ENCODE measurements at regions not wholly inside any gene's neighbourhood (a gene's known extent, or its start where the extent isn't known, plus 50 kb on each side); places are given as distances from the start of the nearest gene placed in this dataset.

DNA sequence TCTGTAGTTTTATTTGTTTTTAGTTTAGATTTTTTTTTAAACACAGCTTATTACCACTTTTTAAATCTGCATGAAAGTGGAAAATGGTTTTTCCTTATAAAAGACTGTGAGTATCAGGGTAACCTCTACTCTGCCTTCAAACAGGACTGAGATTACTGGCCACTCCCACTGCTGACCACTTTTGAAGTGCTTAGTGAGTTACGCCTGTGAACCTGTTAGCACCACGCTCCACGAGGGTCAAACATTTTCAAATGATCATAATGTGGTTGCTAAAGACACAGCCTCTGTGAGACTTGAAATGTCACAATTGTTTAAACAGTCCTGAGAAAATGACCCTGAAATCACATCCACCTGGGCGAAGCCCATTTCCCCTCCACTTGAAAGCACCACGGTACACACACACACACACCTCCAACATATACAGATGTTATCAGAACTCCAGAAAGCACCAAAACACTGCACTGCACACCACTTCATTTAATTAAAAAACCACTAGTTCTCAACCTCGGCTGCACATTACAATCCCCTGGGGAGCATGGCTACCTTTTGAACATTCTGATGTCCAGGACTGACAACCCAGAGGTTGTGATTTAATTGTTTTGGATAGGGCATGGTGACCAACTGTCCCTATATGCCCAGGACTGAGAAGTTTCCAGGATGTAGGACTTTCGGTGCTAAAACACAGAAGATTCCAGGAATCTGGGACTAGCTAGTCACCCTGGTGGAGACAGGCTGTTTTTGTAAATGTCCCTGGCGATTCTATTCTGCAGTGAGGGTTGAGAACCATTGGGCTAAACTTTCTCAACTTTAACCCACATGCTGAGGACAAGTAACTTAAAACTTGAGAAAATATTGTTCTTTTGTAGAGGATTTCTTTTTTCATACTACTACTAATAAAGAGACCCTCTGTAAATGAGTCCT is 176.4 kb upstream of the MYLIP start:
- TF ChIP-seq ZBTB7A (IDR thresholded peaks at IDR 0.05; ENCODE audit: low read depth) (no peak), NFIC (IDR thresholded peaks at IDR 0.05) (no peak), RAD21 (IDR thresholded peaks at IDR 0.05; ENCODE audit: low read depth) (no peak), FOXM1 (IDR thresholded peaks at IDR 0.05; ENCODE audit: borderline replicate concordance, low read depth) (no peak), YY1 (IDR thresholded peaks at IDR 0.05; ENCODE audit: low read depth) (no peak), TEAD4 (IDR thresholded peaks at IDR 0.05) (no peak)
- TF ChIP-seq, protein P1, sequence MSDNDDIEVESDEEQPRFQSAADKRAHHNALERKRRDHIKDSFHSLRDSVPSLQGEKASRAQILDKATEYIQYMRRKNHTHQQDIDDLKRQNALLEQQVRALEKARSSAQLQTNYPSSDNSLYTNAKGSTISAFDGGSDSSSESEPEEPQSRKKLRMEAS (IDR thresholded peaks at IDR 0.05), result no peak

DNA sequence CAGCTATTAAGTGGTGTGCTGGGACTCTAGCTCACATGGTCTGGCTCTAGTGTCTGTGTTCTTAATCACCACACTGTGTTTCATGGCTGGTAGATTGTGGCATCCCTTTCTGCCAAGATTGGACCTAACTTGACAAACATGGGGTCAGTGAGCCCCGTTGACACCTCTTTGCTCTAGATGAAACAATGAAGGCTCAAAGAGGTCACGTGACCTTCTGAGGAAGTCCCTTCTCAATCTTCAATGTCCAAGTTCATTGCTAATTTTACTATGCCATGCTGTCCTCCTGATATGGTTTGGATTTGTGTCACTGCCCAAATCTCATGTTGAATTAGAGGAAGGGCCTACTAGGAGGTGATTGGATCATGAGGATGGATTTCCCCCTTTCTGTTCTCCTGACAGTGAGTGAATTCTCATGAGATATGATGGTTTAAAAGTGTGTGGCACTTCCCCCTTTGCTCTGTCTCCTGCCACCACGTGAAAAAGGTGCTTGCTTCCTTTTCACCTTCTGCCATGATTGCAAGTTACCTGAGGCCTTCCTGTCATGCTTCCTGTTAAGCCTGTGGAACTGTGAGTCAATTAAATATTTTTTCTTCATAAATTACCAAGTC is 177.8 kb upstream of the MYLIP start:
- TF ChIP-seq ZBTB7A (IDR thresholded peaks at IDR 0.05; ENCODE audit: low read depth), result no peak
- TF ChIP-seq, protein P2, sequence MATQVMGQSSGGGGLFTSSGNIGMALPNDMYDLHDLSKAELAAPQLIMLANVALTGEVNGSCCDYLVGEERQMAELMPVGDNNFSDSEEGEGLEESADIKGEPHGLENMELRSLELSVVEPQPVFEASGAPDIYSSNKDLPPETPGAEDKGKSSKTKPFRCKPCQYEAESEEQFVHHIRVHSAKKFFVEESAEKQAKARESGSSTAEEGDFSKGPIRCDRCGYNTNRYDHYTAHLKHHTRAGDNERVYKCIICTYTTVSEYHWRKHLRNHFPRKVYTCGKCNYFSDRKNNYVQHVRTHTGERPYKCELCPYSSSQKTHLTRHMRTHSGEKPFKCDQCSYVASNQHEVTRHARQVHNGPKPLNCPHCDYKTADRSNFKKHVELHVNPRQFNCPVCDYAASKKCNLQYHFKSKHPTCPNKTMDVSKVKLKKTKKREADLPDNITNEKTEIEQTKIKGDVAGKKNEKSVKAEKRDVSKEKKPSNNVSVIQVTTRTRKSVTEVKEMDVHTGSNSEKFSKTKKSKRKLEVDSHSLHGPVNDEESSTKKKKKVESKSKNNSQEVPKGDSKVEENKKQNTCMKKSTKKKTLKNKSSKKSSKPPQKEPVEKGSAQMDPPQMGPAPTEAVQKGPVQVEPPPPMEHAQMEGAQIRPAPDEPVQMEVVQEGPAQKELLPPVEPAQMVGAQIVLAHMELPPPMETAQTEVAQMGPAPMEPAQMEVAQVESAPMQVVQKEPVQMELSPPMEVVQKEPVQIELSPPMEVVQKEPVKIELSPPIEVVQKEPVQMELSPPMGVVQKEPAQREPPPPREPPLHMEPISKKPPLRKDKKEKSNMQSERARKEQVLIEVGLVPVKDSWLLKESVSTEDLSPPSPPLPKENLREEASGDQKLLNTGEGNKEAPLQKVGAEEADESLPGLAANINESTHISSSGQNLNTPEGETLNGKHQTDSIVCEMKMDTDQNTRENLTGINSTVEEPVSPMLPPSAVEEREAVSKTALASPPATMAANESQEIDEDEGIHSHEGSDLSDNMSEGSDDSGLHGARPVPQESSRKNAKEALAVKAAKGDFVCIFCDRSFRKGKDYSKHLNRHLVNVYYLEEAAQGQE (IDR thresholded peaks at IDR 0.05; ENCODE audit: low read depth), result no peak

DNA sequence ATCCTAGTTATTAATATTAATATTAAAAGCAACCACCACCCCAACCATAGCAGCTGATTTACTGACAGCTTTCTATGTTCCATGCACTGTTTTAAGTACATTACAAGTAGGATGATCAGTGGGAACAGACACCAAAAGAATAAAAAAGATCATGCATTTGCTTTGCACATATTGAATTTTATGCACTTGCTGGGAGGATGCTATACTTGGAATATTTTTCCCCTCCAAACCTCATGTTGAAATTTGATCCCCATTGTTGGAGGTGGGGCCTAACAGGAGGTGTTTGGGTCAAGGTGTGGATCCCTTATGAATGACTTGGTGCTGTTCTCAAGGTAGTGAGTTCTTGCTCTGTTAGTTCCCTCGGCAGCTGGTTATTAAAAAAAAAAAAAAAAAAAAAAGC is 178.9 kb upstream of the MYLIP start:
- no peak for TF ChIP-seq RAD21 (IDR thresholded peaks at IDR 0.05; ENCODE audit: low read depth)

DNA sequence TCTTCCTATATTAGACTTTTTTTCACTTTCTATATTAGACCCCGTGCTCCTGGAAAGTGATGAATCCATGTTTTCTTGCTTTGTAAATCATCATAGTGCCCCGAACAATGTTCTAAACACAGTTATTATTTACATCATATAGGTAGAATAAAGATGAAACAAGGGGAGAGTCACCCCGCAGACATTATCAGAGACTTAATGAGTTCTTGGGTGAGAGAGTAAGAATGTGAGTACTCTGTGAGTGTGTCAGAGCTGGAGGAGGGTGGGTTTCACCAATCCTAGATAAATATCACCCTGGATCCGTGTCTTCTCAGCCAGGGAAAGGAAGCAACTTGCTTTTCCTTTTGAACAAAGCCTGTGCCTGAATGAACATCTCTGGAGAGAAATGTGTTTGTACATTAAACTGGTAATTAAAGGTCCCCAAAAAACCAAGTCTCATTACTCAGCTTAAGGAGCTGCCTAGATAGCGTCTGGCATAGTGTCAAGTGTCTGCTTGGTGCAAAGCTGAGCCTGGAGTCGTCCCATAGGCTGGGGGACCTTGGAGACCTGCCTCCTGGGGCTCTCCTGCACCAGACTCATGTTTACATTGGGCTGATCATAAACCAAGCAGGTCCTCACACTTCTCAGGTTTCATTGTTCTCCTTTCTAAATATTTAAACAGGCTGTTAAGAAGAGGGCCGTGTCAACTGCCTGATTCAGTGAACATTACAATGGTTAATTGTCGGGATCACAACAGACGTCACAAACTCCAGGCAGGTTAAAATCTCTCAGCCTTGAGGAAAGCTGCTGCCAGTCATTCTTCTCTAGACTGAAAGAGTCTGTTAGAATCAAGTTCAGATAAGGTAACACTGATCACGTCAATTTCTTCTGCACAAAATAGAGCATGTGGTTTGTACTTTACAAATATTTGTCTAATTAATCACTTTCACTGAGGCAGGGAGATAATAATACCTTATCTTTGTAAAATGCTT is 179.7 kb upstream of the MYLIP start:
- TF ChIP-seq YY1 (IDR thresholded peaks at IDR 0.05; ENCODE audit: low read depth) (no peak), ZBTB7A (IDR thresholded peaks at IDR 0.05; ENCODE audit: low read depth) (no peak), RAD21 (IDR thresholded peaks at IDR 0.05; ENCODE audit: low read depth) (no peak), EGR1 (IDR thresholded peaks at IDR 0.05) (no peak), FOXM1 (IDR thresholded peaks at IDR 0.05; ENCODE audit: borderline replicate concordance, low read depth) (no peak), CREB1 (IDR thresholded peaks at IDR 0.05; ENCODE audit: low read depth) (no peak), EP300 (IDR thresholded peaks at IDR 0.05; ENCODE audit: borderline replicate concordance) (no peak), TCF12 (IDR thresholded peaks at IDR 0.05; ENCODE audit: low read depth) (no peak), CEBPB (IDR thresholded peaks at IDR 0.05) (no peak), TAF1 (IDR thresholded peaks at IDR 0.05; ENCODE audit: low read depth) (no peak)
- TF ChIP-seq, protein P1 (IDR thresholded peaks at IDR 0.05), result no peak
- TF ChIP-seq, protein P3, sequence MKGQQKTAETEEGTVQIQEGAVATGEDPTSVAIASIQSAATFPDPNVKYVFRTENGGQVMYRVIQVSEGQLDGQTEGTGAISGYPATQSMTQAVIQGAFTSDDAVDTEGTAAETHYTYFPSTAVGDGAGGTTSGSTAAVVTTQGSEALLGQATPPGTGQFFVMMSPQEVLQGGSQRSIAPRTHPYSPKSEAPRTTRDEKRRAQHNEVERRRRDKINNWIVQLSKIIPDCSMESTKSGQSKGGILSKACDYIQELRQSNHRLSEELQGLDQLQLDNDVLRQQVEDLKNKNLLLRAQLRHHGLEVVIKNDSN (IDR thresholded peaks at IDR 0.05), result no peak
- TF ChIP-seq, protein P2 (IDR thresholded peaks at IDR 0.05; ENCODE audit: low read depth), result no peak

DNA sequence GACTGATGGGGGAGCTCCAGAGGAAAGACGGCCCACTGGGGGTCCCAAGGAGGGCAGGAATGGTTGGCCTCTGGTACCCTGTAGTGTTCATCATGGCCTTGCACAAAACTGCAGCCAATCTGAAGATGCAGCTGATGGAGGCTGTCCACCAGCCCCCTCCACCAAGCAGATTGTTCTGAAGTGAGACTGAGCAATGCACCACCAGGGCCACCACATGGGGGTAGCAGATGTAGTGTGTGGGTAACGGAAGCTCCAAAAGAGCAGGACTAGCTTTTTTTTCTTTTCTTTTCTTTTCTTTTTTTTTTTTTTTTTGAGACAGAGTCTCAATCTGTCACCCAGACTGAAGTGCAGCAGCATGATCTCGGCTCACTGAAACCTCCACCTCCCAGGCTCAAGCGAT is 181.0 kb upstream of the MYLIP start:
- TF ChIP-seq TEAD4 (IDR thresholded peaks at IDR 0.05) (no peak), CREB1 (IDR thresholded peaks at IDR 0.05; ENCODE audit: low read depth) (no peak), TCF12 (IDR thresholded peaks at IDR 0.05; ENCODE audit: low read depth) (no peak), NFIC (IDR thresholded peaks at IDR 0.05) (no peak), YY1 (IDR thresholded peaks at IDR 0.05; ENCODE audit: low read depth) (no peak)
- TF ChIP-seq, protein P3 (IDR thresholded peaks at IDR 0.05), result no peak

DNA sequence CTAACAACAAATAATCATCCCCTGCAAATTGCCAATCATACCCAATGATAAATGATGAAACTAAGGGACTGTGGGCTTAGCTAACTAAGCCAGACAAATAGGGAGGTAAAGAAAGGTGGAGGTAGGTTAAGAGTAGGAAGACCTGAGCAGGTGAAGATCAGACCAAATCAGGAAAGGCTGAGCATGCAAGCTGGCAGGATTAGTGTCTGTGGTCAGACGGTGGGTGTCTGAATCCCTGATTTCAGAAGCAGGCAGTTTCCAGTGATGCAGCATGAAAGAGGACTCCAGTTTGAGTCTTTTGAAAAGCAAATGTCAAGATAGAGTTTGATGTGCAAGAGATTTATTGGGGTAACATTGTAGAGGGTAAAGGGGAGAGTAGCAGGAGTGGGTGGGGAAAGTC is 181.4 kb upstream of the MYLIP start:
- TF ChIP-seq TAF1 (IDR thresholded peaks at IDR 0.05; ENCODE audit: low read depth) (no peak), RAD21 (IDR thresholded peaks at IDR 0.05; ENCODE audit: low read depth) (no peak), EGR1 (IDR thresholded peaks at IDR 0.05) (no peak), NFIC (IDR thresholded peaks at IDR 0.05) (no peak)
- TF ChIP-seq, protein P2 (IDR thresholded peaks at IDR 0.05; ENCODE audit: low read depth), result no peak
- TF ChIP-seq, protein P1 (IDR thresholded peaks at IDR 0.05), result no peak
